Tibial nerve (tissue), 4 donors: ENCODE measurements at regions not wholly inside any gene's neighbourhood (a gene's known extent, or its start where the extent isn't known, plus 50 kb on each side); places are given as distances from the start of the nearest gene placed in this dataset.

Experiments used
- DNase-seq, 2 donors: peaks; one replicate each; pipeline ENCODE4 v3.0.0-alpha.2; 2019; ENCODE audit warnings: low spot score in 2 of 2
- H3K27ac ChIP-seq, 4 donors: fragments of 200-600 bp; sonication (generic) in 3 of 4; one replicate each; pipeline ENCODE4 v1.5.1; 2017 to 2019; ENCODE audit warnings: mild to moderate bottlenecking in 1 of 4
- H3K27me3 ChIP-seq, 2 donors: fragments of 200-600 bp; sonication (generic) in 1 of 2; one replicate each; pipeline versions ENCODE4 v1.5.1 to v1.6.0; 2017 to 2019
- H3K36me3 ChIP-seq, 3 donors: fragments of 200-600 bp; sonication (generic); one replicate each; pipeline ENCODE4 v1.5.1; 2018 to 2019
- H3K4me1 ChIP-seq, 4 donors: fragments of 200-600 bp; sonication (generic) in 3 of 4; one replicate each; pipeline ENCODE4 v1.5.1; 2017 to 2019
- H3K4me3 ChIP-seq, 4 donors: fragments of 200-600 bp; sonication (generic) in 3 of 4; one replicate each; pipeline ENCODE4 v1.5.1; 2017 to 2019; ENCODE audit warnings: mild to moderate bottlenecking in 1 of 4, moderate library complexity in 1 of 4
- H3K9me3 ChIP-seq, 4 donors: fragments of 200-600 bp; sonication (generic) in 3 of 4; one replicate each; pipeline ENCODE4 v1.5.1; 2017 to 2019
- CTCF ChIP-seq, 5 experiments: fragments of 200-600 bp in 3 of 5; fragments of 450-650 bp in 2 of 5; sonication (generic) in 3 of 5; IDR thresholded peaks; one replicate each; pipeline ENCODE4 v1.5.1; 2016 to 2019; ENCODE audit warnings: antibody characterized with exemption in 5 of 5, mild to moderate bottlenecking in 3 of 5, moderate library complexity in 2 of 5
- EP300 ChIP-seq, 2 donors: sonication (generic); formaldehyde crosslinking; IDR thresholded peaks; one replicate each; pipeline ENCODE4 v1.6.1; 2017; ENCODE audit warnings: antibody characterized with exemption in 2 of 2, mild to moderate bottlenecking in 1 of 2
- POLR2A ChIP-seq, 2 donors: fragments of 450-650 bp; IDR thresholded peaks; one replicate each; pipeline ENCODE4 v1.6.1; 2017; ENCODE audit warnings: antibody characterized with exemption in 2 of 2, mild to moderate bottlenecking in 2 of 2, moderate library complexity in 2 of 2
- WGBS, 2 donors: methylation state at CpG; one replicate each; pipeline ENCODE4 v1.1.5; 2018; 5-methylcytosine and 5-hydroxymethylcytosine counted together

GRCh38 chr7:79534128-79534527 lies 80.7 kb upstream of the MAGI2 start:
- Histone ChIP-seq H3K9me3 (no peaks in the 10 kb centered on the region), H3K4me1 (peaks cover 0 to 10% (median 0%) of the 10 kb centered on the region in 4 donors), H3K4me3 (no peak overlapping the region), H3K27me3 (no peaks in the 10 kb centered on the region), H3K27ac (no peak overlapping the region), H3K36me3 (no peaks in the 10 kb centered on the region)
- no peak for DNase-seq
- 46 to 57% methylated on average over 1 of the region's 1 CpG for WGBS, 2 donors
- no peak for TF ChIP-seq CTCF (IDR thresholded peaks at IDR 0.05)
- no peak for TF ChIP-seq POLR2A (IDR thresholded peaks at IDR 0.05)
- no peak for TF ChIP-seq EP300 (IDR thresholded peaks at IDR 0.05)

- WGBS, 2 donors = 65 to 70% methylated on average over 4 of the region's 4 CpGs
Measured at GRCh38 chr7:79531905-79532664, 78.6 kb upstream of the MAGI2 start.

GRCh38 chr7:79531116-79531515 lies 77.6 kb upstream of the MAGI2 start:
- Histone ChIP-seq H3K9me3 (no peaks in the 10 kb centered on the region), H3K36me3 (no peaks in the 10 kb centered on the region), H3K27ac (no peak overlapping the region), H3K4me3 (no peak overlapping the region), H3K27me3 (no peaks in the 10 kb centered on the region), H3K4me1 (peaks cover 0 to 13% (median 0%) of the 10 kb centered on the region in 4 donors)
- DNase-seq = no peak
- WGBS, 2 donors = 44 to 47% methylated on average over 3 of the region's 3 CpGs
- TF ChIP-seq CTCF (IDR thresholded peaks at IDR 0.05) (no peak), EP300 (IDR thresholded peaks at IDR 0.05) (no peak), POLR2A (IDR thresholded peaks at IDR 0.05) (no peak)

More at GRCh38 chr7:79531905-79532664, 78.6 kb upstream of the MAGI2 start:
- Histone ChIP-seq H3K27ac (no peak overlapping the region), H3K27me3 (no peaks in the 10 kb centered on the region), H3K9me3 (no peaks in the 10 kb centered on the region), H3K36me3 (no peaks in the 10 kb centered on the region), H3K4me1 (peaks cover 0 to 13% (median 0%) of the 10 kb centered on the region in 4 donors), H3K4me3 (no peak overlapping the region)
- TF ChIP-seq POLR2A (IDR thresholded peaks at IDR 0.05) = no peak
- TF ChIP-seq EP300 (IDR thresholded peaks at IDR 0.05) = no peak
- no peak for TF ChIP-seq CTCF (IDR thresholded peaks at IDR 0.05)
- peak in 1 of 2 donors; percentile 33 for DNase-seq

DNA sequence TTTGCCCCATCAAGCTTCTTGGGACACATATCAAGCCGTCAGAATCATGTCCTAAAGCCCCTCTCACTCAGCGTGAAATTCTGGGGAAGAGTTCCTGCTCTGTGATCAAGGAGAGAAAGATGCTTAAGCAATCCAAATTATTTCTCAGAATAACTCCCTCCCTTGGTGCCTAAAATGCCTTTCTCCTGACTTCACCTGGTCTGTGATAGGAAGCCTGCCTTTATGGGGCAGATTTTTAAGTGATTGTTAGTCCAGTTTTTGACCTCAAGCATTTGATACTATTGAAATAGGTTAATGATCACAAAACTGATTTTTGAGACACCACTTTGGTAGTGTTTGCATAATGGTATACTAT lies 76.4 kb upstream of the MAGI2 start:
- Histone ChIP-seq H3K4me3 (no peak overlapping the region), H3K9me3 (no peaks in the 10 kb centered on the region), H3K27me3 (no peaks in the 10 kb centered on the region), H3K36me3 (no peaks in the 10 kb centered on the region), H3K4me1 (peaks cover 0 to 13% (median 0%) of the 10 kb centered on the region in 4 donors), H3K27ac (no peak overlapping the region)
- 84 to 89% methylated on average over 2 of the region's 2 CpGs for WGBS, 2 donors
- TF ChIP-seq POLR2A (IDR thresholded peaks at IDR 0.05) (no peak), EP300 (IDR thresholded peaks at IDR 0.05) (no peak), CTCF (IDR thresholded peaks at IDR 0.05) (no peak)
- no peak for DNase-seq

GRCh38 chr7:79529214-79529880 lies 75.9 kb upstream of the MAGI2 start:
- Histone ChIP-seq H3K27me3 (no peaks in the 10 kb centered on the region), H3K4me1 (peaks cover 0 to 13% (median 0%) of the 10 kb centered on the region in 4 donors), H3K4me3 (no peak overlapping the region), H3K27ac (no peak overlapping the region), H3K36me3 (no peaks in the 10 kb centered on the region), H3K9me3 (no peaks in the 10 kb centered on the region)
- TF ChIP-seq EP300 (IDR thresholded peaks at IDR 0.05) (no peak), CTCF (IDR thresholded peaks at IDR 0.05) (no peak), POLR2A (IDR thresholded peaks at IDR 0.05) (no peak)
- 80 to 83% methylated on average over 4 of the region's 4 CpGs for WGBS, 2 donors
- DNase-seq = no peak
